GM18858 (cell line): ENCODE measurements at regions not wholly inside any gene's neighbourhood (a gene's known extent, or its start where the extent isn't known, plus 50 kb on each side); places are given as distances from the start of the nearest gene placed in this dataset.
"Not testable (repeated sequence)": the region's sequence is repeated elsewhere in the genome, so short reads cannot be mapped to it uniquely, and the experiment has no call there.

Experiments used
- ATAC-seq: cut with Tn5 transposase; IDR thresholded peaks from one replicate; pipeline ENCODE4 v1.9.1; 2021; ENCODE audit not compliant: unreplicated experiment

DNA sequence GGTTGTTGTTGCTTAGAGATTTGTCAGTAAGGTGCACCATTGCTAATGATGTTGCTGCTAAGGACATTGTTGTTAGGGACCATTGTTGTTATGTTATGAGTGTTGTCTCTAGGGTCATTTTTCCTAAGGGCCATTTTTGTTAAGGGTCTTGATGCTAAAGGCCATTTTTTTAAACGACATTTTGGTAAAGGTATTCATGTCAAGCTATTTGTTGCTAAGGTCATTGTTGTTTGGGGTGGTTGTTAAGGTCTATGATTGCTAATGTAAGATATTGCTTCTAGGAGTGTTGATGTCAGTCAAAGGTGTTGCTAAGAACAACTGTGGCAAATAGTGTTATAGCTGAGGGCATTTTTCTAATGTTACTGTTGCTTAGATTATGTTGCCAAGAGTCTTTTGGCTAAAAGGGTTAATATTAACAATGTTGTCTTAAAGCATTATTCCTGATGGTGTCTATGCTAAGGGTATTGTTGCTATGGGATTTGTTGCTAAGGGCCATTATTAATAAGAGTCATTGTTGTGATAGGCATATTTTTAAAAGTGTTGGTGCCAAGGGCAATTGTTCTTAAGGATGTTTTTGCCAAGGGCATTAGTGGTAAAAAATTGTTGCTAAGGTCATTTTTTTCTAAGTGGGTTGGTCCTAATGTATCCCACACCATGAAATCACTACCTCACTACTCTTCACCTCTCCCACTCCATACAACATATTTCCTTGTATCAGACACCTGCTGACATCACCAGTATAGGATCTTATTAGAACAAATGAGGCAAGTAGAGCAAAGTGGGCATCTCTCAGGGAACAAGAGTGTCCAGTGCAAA is 56.2 kb downstream of the SPATA31A6 start:
- ATAC-seq, result not testable (repeated sequence)

DNA sequence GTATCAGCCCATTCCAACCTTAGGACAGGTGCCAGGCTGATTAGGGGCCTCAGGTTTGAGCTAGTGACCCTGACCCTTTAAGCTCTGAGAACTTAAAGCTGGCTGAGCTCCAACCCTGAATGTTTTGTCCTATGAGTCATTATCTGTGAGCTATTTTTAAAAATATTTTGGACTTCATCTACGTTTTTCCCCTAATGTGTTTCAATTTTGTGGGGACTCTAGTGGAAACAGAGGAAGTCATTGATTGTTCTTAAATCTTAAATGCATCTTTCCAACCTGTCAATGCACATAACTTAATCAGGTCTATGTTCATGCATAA is 56.8 kb downstream of the SPATA31A6 start:
- ATAC-seq, result not testable (repeated sequence)

DNA sequence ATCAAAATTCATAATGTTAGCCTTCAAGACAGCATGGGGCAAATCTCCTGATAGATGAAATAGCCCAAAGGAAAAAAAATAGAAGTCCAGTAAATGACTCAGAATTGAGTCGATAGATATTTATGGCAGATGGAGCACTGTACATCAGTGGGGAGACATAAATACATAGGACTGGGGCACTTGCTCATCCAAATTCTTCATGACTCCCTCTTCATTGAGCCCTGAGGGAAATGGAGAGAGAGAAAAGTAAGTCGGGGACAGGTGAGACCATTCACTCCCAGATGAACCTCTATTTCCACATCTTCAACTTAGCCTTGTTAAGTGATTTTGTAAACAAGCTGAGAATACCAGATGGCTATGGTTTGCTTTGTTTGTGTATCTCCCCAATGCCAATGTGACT is 59.8 kb downstream of the SPATA31A6 start:
- not testable (repeated sequence) for ATAC-seq

DNA sequence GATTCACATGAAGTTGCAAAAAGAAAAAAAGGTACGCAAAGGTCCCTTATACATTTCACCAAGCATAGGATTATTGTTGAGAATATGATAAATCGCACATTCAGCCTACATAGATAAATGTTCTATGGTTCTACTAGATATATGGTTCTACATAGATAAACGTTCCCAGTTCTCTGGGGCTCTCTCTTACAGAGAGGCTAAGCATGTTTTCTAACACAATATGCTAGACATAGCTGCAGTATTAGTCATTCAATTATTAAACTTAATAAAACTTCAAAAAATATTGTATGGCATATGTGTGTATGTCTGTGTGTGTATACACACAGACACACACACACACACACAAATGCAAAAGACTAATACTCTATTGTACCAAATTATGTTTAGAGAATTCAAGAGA is 60.4 kb downstream of the SPATA31A6 start:
- not testable (repeated sequence) for ATAC-seq

DNA sequence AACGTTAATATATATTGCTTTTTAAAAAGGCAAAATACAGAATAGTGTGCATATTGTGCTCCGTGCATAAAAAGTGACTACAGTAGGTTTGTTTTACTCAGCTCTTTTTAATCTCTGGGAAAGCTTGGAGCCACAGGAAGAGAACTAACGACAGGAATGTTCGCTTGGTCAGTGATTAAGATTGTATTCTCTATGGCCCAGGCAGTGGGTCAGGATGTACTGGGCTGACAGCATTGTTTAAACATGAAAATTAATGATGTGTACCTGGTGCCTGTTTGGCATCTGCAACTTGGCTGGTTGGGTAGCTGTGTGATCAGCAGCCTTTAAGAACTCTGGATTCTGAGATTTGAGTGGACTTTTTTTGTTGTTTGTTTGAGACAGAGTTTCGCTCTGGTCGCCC is 85.3 kb downstream of the SPATA31A6 start:
- not testable (repeated sequence) for ATAC-seq

DNA sequence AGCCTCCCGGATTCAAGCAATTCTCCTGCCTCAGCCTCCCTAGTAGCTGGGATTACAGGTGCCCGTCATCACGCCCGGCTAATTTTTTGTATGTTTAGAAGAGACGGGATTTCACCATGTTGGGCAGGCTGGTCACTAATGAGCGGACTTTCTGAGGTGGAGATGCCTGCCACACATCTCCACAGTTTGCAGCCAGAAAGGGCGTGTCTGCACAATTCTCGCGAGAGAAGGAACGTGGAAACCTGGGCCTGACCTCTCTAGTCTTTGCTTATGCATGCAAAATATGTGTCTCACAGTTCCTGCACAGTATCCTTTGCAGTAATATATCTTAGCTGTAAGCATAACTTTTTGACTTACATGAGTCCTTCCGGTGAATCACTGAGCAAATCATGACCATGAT is 85.7 kb downstream of the SPATA31A6 start:
- ATAC-seq, result not testable (repeated sequence)

DNA sequence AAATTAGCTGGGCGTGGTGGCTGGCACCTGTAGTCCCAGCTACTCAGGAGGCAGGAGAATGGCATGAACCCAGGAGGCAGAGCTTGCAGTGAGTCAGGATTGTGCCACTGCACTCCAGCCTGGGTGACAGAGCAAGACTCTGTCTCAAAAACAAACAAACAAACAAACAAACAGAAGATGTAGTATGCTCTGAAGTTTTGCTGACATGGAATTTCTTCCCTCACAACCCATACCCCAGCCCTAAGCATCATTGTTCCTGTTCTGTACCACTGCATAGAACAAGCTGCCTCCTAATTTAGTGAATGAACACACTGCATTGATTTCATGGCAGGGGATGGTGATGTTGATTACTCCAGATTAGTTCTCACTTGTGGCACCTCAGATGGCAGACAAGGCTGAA is 89.7 kb downstream of the SPATA31A6 start:
- ATAC-seq, result not testable (repeated sequence)

DNA sequence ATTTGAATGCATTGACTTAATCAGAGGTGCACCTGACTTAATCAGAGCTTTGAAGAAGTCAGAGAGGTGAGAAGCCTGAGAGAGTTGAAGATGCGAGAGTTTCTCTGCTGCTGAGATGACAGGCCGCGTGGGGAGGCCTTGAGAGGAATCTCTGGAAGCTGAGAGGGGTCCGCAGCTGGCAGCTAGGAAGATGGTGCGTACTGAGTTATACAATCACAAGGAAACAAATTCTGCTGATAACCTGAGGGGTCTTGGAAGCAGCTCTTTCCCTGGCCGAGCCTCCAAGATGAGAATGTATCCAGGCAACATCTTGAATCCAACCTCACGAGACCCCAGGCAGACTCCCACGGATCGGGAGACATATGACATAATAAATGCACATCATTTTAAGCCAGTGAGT is 91.7 kb downstream of the SPATA31A6 start:
- ATAC-seq, result no peak

DNA sequence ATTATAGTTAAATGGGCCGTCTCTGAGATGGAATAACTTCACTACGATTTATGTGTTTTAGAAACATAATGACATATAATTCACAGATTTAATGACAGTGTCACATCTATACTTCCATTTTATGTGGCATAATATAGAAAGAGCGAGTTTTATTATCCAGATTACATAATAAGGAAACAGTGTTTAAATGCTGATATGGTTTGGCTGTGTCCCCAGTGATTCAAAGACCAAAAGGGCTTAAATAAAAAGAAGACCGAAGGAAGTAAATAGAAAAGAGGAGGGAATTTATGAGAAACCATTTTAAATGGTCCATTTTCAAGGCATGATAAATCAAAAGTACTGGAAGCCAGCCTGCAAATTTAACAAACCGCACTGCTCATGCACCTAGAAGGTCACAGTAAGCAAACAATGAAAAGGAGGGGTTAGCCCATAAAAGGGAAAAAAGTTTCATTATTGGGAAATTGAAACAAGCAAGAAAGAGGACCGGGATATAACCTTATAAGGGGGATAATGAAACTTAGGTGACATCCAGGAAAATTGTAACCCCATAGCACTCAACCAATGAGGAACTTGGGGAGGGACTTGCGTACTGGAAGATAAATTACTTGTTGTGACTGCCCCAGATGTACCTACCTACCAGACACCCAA is 99.2 kb downstream of the SPATA31A6 start:
- not testable (repeated sequence) for ATAC-seq

DNA sequence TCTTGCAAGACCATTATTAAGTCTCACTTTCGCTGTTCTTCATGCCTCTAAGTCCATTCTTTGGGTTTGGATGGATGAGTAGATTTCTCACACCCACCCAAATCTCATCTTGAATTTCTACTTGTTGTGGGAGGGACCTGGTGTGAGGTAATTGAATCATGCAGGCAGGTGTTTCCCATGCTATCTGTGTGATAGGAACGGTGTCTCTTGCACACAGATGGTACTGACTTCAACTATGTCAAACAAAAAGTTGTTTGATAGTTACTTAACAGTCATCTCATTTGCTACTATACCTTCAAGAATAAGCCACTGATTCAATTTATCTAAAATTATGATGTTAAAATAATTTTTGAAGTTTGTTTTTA is 99.7 kb downstream of the SPATA31A6 start:
- ATAC-seq, result not testable (repeated sequence)

DNA sequence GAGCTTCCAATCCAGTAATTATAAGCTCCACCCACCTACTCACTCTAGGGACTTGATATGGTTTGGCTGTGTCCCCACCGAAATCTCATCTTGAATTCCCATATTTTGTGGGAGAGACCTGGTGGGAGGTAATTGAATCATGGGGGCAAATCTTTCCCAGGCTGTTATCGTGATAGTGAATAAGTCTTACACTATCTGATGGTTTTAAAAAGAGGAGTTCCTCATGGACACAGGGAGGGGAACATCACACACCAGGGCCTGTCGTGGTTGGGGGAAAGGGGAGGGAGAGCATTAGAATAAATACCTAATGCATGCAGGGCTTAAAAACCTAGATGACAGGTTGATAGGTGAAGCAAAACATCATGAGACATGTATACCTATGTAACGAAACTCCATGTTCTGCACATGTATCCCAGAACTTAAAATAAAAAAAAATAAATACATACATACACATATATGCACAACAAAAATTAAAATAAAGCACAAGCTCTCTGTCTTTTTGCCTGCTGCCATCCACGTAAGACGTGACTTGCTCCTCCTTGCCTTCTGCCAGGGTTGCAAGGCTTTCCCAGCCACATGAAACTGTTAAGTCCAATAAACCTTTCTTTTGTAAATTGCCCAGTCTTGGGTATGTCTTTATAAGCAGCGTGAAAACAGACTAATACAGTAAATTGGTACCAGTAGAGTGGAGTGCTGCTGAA is 102.8 kb downstream of the SPATA31A6 start:
- ATAC-seq, result not testable (repeated sequence)

DNA sequence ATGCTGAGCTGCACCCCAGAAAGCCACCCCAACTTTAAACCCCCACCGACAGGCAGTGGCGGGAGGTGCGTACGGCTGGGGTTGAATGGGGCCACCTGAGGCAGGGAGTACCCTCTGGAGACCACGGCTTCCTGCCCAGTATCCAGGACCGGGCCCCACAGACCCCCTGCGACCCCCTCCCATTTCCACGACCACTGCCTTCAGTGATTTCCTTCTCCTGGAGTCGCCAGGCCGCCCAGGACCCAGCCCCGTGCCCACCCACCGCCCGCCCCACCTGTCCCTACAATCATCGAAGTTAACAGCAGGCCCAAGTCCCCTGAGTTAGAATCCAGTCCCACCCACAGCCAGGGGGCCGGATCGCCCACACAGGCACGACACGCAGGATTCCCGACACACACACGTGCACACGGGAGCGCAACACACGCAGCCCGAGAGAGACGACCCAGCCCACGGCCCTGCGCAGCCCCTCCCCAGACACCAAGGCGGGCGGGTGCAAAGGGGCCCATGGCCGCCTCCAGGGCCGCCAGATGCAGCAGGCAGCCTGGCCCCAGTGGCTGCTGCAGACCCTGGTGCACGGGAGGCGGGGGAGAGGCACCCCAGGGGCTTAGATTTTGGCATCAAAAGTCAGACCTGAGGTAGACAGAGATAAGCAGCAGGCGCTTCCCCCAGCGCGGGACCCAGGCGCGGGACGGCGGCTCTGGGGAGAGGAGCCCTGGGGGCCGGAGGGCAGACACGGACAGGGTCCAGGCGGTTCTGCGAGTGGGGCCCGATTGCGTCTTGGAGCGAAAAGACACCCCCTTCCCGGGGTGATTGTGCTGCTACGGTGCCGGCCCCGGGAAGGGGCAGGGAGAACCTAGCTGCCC is 104.8 kb downstream of the SPATA31A6 start:
- not testable (repeated sequence) for ATAC-seq

DNA sequence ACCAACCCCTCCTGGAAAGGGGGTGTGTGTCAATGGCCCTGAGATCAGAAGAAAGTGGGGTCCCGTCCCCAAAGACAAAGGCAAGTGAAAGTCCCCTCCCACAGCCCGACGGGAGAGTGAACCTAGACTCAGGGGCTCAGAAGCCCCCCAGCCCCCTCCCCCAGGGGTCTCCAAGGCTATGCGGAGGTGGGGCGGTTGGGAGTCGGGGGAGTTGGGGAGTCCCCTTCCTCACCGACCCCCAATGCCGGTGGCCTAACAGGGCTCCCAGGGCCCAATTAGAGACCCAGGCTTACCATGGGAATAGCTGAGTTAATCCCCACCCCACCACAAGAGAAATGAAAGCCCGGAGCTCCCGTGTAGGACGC is 105.4 kb downstream of the SPATA31A6 start:
- not testable (repeated sequence) for ATAC-seq

DNA sequence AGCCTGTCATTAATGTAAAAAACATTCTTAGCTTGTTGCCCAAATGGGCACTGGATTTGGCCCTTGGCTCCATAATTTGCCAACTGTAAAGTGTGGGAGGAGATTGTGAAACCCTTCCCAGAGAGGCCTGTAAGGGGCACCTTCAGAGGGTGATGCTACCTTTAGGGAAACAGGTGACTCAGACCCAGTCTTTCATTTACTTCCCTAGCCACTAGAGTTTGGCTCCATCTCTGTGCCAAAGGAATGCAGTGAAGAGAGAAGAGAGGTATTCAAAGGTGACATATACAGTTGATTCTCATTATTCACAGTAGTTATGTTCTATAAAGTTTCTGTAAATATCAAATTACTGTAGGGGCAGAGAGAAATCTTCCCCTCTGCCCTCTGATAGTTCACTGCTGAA is 116.7 kb downstream of the SPATA31A6 start:
- ATAC-seq, result not testable (repeated sequence)

DNA sequence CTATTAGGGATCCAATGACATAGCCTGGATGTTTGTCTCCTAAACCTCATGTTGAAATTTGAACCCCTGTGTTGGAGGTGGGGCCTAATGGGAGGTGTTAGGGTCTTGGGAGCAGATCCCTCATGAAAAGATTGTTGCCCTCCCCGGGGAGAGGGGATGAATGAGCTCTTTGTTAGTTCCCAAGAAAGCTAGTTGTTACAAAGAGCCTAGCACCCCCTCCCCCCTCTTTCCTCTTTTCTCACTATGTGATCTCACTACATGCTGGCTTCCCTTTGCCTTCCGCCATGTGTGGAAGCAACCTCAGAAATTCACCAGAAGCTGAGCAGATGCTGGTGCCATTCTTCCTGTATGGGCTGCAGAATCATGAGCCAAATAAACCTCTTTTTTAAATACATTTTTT is 123.2 kb downstream of the SPATA31A6 start:
- ATAC-seq, result not testable (repeated sequence)

DNA sequence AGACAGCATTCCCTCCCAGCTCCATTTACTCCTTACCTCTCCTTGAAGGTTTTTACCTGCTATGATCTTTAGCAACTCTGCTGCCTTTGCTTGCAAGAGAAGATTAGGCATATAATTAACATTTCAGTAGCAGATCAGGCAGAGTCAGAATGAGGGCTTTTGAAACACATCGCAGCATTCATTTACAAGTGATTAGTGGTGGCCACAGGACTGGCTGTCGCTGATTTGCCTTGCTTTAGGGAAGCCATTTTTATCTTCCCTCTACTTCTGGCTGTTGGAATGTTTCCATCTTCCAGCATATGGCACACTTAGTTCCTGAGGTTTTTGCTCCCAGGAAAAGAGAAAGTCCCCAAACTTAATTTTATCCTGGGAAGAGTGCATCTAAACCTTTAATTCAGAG is 124.0 kb downstream of the SPATA31A6 start:
- ATAC-seq, result not testable (repeated sequence)

DNA sequence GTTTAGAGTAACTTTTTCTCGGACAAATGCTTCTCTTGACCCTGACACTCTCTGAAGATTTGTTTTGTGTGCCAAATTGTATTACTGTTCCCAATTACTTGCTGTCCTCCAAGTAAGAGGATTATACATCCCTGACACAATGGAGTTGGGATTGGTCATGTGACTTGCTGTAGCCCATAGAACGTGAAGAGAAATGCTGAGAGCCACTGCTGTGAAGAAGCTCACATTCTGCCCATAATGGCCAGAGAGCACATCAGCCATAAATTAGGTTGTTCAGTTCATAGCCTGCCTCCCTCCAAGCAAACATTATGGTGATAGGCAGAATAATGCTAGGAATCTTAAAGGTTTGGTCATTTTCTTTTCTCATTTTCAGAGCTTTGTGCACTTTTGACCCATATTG is 127.5 kb downstream of the SPATA31A6 start:
- not testable (repeated sequence) for ATAC-seq

DNA sequence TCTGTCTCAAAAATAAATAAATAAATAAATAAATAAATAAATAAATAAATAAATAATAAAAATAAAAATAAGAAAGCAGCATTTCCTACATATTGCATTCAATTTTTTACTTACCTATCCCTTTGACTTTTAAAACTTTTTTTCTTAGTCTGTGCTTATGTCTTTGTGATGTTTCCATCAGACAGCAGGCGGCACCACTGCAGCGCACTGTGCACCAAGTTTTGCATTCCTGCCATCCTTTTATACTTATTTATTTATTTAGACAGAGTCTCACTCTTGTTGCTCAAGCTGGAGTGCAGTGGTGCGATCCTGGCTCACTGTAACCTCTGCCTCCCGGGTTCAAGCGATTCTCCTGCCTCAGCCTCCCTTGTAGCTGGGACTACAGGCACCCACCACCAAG is 132.6 kb downstream of the SPATA31A6 start:
- not testable (repeated sequence) for ATAC-seq

DNA sequence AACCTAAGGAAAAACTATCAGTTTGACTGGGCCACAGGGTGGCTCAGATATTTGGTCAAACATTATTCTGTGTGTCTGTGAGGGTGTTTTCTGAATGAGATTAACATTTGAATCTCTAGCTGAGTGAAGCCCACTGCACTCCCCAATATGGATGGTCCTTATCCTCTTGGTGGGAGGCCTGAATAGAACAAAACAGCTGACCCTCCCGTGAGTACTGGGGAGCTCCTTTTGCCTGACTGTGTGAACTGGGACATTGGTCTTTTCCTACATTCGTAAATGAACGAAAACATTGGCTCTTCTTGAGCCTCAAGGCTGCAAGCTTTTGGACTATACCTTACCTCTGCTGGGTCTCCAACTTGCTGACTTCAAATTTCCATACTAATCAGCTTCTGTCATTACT is 134.2 kb downstream of the SPATA31A6 start:
- not testable (repeated sequence) for ATAC-seq

DNA sequence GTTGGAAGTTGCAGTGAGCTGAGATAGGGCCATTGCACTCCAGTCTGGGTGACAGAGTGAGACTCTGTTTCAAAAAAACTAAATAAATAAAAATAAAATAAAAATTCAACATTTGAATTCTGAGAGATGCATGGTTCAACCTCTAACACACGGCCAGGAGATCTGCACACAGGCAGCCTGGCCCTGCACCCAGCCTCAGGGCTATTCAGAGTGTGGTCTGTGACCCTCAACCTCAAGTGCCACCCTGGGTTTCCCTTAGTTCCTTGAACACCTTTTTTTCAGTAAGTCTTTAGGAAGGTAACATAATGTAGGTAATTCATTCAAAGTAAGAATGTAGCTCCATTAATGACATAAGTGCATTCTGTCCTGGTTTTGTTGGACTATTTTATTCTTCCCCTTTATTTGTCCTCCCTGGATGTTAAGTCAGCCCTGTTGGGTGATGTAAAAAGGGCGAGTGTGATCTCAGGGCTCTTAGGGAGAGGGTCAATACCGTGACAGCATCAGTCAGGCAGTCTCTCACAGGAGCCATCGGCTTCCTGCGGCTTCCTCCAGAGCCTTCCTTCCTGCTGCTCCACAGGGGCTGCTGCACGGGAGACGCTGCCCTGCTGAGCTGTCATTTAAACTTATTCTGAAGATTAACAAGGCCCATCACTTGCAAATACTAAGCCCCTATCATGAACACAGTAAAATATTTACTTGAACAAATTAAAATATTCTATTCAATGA is 139.8 kb downstream of the SPATA31A6 start:
- not testable (repeated sequence) for ATAC-seq
